ENCODE measurements at regions not wholly inside any gene's neighbourhood (a gene's known extent, or its start where the extent isn't known, plus 50 kb on each side); places are given as distances from the start of the nearest gene placed in this dataset.

- Histone ChIP-seq H3K9ac (ENCODE audit: low read length) (no peak overlapping the region), H3K9me3 (ENCODE audit: low read length) (no peaks in the 10 kb centered on the region), H3K4me1 (ENCODE audit: insufficient read depth, low read length, severe bottlenecking) (no peaks in the 10 kb centered on the region), H3K79me2 (ENCODE audit: insufficient read depth, low read length) (no peaks in the 10 kb centered on the region), H3F3A (ENCODE audit: insufficient read depth, low read length) (no peaks in the 10 kb centered on the region), H4K20me1 (ENCODE audit: insufficient read depth, low read length) (no peaks in the 10 kb centered on the region), H3K9me2 (ENCODE audit: low read depth, low read length) (no peaks in the 10 kb centered on the region), H3K36me3 (ENCODE audit: insufficient read depth, low read length) (no peaks in the 10 kb centered on the region), H2AFZ (ENCODE audit: low read length) (no peak overlapping the region), H3K27me3 (ENCODE audit: insufficient read depth, low read length) (no peaks in the 10 kb centered on the region), H3K27ac (ENCODE audit: low read depth, low read length, poor library complexity, severe bottlenecking) (no peak overlapping the region), H3K4me2 (ENCODE audit: low read length) (no peak overlapping the region), H3K4me3 (ENCODE audit: low read depth, low read length, poor library complexity, severe bottlenecking) (no peak overlapping the region)
- TF ChIP-seq CTCF (IDR thresholded peaks at IDR 0.05; ENCODE audit: low read length) (no peak), EZH2 (IDR thresholded peaks at IDR 0.05; ENCODE audit: borderline replicate concordance, low read length) (no peak)
Observed at GRCh38 chr12:85708775-85709174, 127.4 kb downstream of the RASSF9 start.

- TF ChIP-seq EZH2 (IDR thresholded peaks at IDR 0.05; ENCODE audit: borderline replicate concordance, low read length) (no peak), CTCF (IDR thresholded peaks at IDR 0.05; ENCODE audit: low read length) (no peak)
- H3K9ac ChIP-seq (ENCODE audit: low read length), result no peak overlapping the region
- no peaks in the 10 kb centered on the region for H3K4me1 ChIP-seq (ENCODE audit: insufficient read depth, low read length, severe bottlenecking)
- H3K27ac ChIP-seq (ENCODE audit: low read depth, low read length, poor library complexity, severe bottlenecking), result no peak overlapping the region
- H3K36me3 ChIP-seq (ENCODE audit: insufficient read depth, low read length), result no peaks in the 10 kb centered on the region
- H3F3A ChIP-seq (ENCODE audit: insufficient read depth, low read length), result no peaks in the 10 kb centered on the region
- no peaks in the 10 kb centered on the region for H3K9me2 ChIP-seq (ENCODE audit: low read depth, low read length)
- H4K20me1 ChIP-seq (ENCODE audit: insufficient read depth, low read length), result no peaks in the 10 kb centered on the region
- no peak overlapping the region for H3K4me3 ChIP-seq (ENCODE audit: low read depth, low read length, poor library complexity, severe bottlenecking)
- H3K79me2 ChIP-seq (ENCODE audit: insufficient read depth, low read length), result no peaks in the 10 kb centered on the region
- no peaks in the 10 kb centered on the region for H3K27me3 ChIP-seq (ENCODE audit: insufficient read depth, low read length)
- no peak overlapping the region for H2AFZ ChIP-seq (ENCODE audit: low read length)
- H3K4me2 ChIP-seq (ENCODE audit: low read length), result no peak overlapping the region
- no peaks in the 10 kb centered on the region for H3K9me3 ChIP-seq (ENCODE audit: low read length)
Observed at GRCh38 chr12:85711735-85712390, 124.3 kb downstream of the RASSF9 start.

- Histone ChIP-seq H3K4me3 (ENCODE audit: low read depth, low read length, poor library complexity, severe bottlenecking) (no peak overlapping the region), H3F3A (ENCODE audit: insufficient read depth, low read length) (no peaks in the 10 kb centered on the region), H3K79me2 (ENCODE audit: insufficient read depth, low read length) (no peaks in the 10 kb centered on the region), H3K36me3 (ENCODE audit: insufficient read depth, low read length) (no peaks in the 10 kb centered on the region), H3K9ac (ENCODE audit: low read length) (no peak overlapping the region), H4K20me1 (ENCODE audit: insufficient read depth, low read length) (no peaks in the 10 kb centered on the region), H3K4me2 (ENCODE audit: low read length) (no peak overlapping the region), H2AFZ (ENCODE audit: low read length) (no peak overlapping the region), H3K27ac (ENCODE audit: low read depth, low read length, poor library complexity, severe bottlenecking) (no peak overlapping the region), H3K4me1 (ENCODE audit: insufficient read depth, low read length, severe bottlenecking) (no peaks in the 10 kb centered on the region), H3K9me2 (ENCODE audit: low read depth, low read length) (no peaks in the 10 kb centered on the region), H3K9me3 (ENCODE audit: low read length) (no peaks in the 10 kb centered on the region), H3K27me3 (ENCODE audit: insufficient read depth, low read length) (no peaks in the 10 kb centered on the region)
- TF ChIP-seq EZH2 (IDR thresholded peaks at IDR 0.05; ENCODE audit: borderline replicate concordance, low read length), result no peak
Observed at GRCh38 chr12:85713373-85713772, 122.8 kb downstream of the RASSF9 start.

- H3F3A ChIP-seq (ENCODE audit: insufficient read depth, low read length), result no peaks in the 10 kb centered on the region
Observed at GRCh38 chr12:85714425-85714824, 121.8 kb downstream of the RASSF9 start.

More at GRCh38 chr12:85714425-85714824, 121.8 kb downstream of the RASSF9 start:
- Histone ChIP-seq H3K27me3 (ENCODE audit: insufficient read depth, low read length) (no peaks in the 10 kb centered on the region), H3K27ac (ENCODE audit: low read depth, low read length, poor library complexity, severe bottlenecking) (no peak overlapping the region), H3K79me2 (ENCODE audit: insufficient read depth, low read length) (no peaks in the 10 kb centered on the region), H3K4me1 (ENCODE audit: insufficient read depth, low read length, severe bottlenecking) (no peaks in the 10 kb centered on the region), H2AFZ (ENCODE audit: low read length) (no peak overlapping the region), H3K9me3 (ENCODE audit: low read length) (no peaks in the 10 kb centered on the region), H4K20me1 (ENCODE audit: insufficient read depth, low read length) (no peaks in the 10 kb centered on the region), H3K4me3 (ENCODE audit: low read depth, low read length, poor library complexity, severe bottlenecking) (no peak overlapping the region), H3K9me2 (ENCODE audit: low read depth, low read length) (no peaks in the 10 kb centered on the region), H3K4me2 (ENCODE audit: low read length) (no peak overlapping the region), H3K9ac (ENCODE audit: low read length) (no peak overlapping the region), H3K36me3 (ENCODE audit: insufficient read depth, low read length) (no peaks in the 10 kb centered on the region)
- TF ChIP-seq EZH2 (IDR thresholded peaks at IDR 0.05; ENCODE audit: borderline replicate concordance, low read length), result no peak
- TF ChIP-seq CTCF (IDR thresholded peaks at IDR 0.05; ENCODE audit: low read length), result no peak
